IMR-90 (cell line): ENCODE measurements at regions not wholly inside any gene's neighbourhood (a gene's known extent, or its start where the extent isn't known, plus 50 kb on each side); places are given as distances from the start of the nearest gene placed in this dataset.

Experiments used
- CEBPB ChIP-seq: IDR thresholded peaks from 2 replicates; pipeline ENCODE4 v1.6.1; 2012; ENCODE audit warnings: low read depth, low read length, improper control_type of control experiment
- MAFK ChIP-seq: IDR thresholded peaks from 2 replicates; pipeline ENCODE4 v1.6.1; 2012; ENCODE audit warnings: low read depth, low read length, improper control_type of control experiment
- MAZ ChIP-seq: IDR thresholded peaks from 2 replicates; pipeline ENCODE4 v1.6.1; 2012; ENCODE audit warnings: low read depth, mild to moderate bottlenecking, low read length, improper control_type of control experiment, moderate library complexity, borderline replicate concordance
- MXI1 ChIP-seq: IDR thresholded peaks from 2 replicates; pipeline ENCODE4 v1.6.1; 2012; ENCODE audit warnings: low read depth, mild to moderate bottlenecking, low read length, moderate library complexity, borderline replicate concordance
- NFE2L2 ChIP-seq: fragments of 150-350 bp; IDR thresholded peaks from 2 replicates; pipeline ENCODE4 v1.6.1; 2016; ENCODE audit warnings: low read depth, mild to moderate bottlenecking, low read length
- POLR2A ChIP-seq: IDR thresholded peaks from 2 replicates; pipeline ENCODE4 v1.6.1; 2012; ENCODE audit warnings: mild to moderate bottlenecking, low read depth, low read length
- RAD21 ChIP-seq: IDR thresholded peaks from 2 replicates; pipeline ENCODE4 v1.6.1; 2012; ENCODE audit warnings: low read length, improper control_type of control experiment
- SMC3 ChIP-seq: fragments of 150-350 bp; IDR thresholded peaks from 2 replicates; pipeline ENCODE4 v1.6.1; 2016; ENCODE audit warnings: low read depth, mild to moderate bottlenecking, antibody characterized with exemption, low read length, moderate library complexity
- TF ChIP-seq, protein P1 (sequence below): conservative IDR thresholded peaks from 2 replicates; pipeline ENCODE4 v1.5.1; 2012; ENCODE audit warnings: mild to moderate bottlenecking, low read depth, low read length, improper control_type of control experiment

DNA sequence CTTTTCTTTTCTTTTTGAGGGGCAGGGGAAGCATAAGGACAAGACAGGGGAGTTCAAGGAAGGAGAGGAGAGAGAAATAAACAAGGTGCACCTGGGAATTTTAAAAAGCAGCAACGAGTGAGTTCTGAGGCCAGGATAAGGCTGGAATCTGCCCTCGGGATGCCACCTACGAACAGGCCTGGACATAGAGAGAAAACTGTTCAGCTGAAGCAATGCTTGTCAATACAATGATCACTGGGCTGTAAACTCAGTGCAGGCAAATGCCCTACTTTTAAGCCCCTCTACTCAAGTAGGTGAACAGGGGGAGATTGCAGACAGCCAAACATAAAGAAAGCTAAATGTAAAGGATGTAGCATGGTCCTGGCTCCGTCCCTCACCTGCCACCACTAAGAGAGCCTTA, 330.5 kb downstream of the ETAA1 start:
- TF ChIP-seq CEBPB, result no peak
- no peak for TF ChIP-seq SMC3
- no peak for TF ChIP-seq RAD21
- TF ChIP-seq, protein P1, sequence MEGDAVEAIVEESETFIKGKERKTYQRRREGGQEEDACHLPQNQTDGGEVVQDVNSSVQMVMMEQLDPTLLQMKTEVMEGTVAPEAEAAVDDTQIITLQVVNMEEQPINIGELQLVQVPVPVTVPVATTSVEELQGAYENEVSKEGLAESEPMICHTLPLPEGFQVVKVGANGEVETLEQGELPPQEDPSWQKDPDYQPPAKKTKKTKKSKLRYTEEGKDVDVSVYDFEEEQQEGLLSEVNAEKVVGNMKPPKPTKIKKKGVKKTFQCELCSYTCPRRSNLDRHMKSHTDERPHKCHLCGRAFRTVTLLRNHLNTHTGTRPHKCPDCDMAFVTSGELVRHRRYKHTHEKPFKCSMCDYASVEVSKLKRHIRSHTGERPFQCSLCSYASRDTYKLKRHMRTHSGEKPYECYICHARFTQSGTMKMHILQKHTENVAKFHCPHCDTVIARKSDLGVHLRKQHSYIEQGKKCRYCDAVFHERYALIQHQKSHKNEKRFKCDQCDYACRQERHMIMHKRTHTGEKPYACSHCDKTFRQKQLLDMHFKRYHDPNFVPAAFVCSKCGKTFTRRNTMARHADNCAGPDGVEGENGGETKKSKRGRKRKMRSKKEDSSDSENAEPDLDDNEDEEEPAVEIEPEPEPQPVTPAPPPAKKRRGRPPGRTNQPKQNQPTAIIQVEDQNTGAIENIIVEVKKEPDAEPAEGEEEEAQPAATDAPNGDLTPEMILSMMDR, result no peak
- TF ChIP-seq POLR2A, result no peak
- no peak for TF ChIP-seq NFE2L2
- TF ChIP-seq MXI1, result no peak
- no peak for TF ChIP-seq MAFK
- TF ChIP-seq MAZ, result no peak
